Stimulated activated CD8-positive, alpha-beta memory T cell treated with anti-CD3 and anti-CD28 coated beads, Interleukin-7, amount 100 ng/mL, for 48 hours (primary cell): ENCODE measurements at regions not wholly inside any gene's neighbourhood (a gene's known extent, or its start where the extent isn't known, plus 50 kb on each side); places are given as distances from the start of the nearest gene placed in this dataset.

ENCODE experiments used
- DNase-seq, 2 donors: peaks; one replicate each; pipeline ENCODE4 v3.0.0-alpha.2; 2020; ENCODE audit warnings: low read depth in 1 of 2; ENCODE audit errors: extremely low read depth in 1 of 2

DNA sequence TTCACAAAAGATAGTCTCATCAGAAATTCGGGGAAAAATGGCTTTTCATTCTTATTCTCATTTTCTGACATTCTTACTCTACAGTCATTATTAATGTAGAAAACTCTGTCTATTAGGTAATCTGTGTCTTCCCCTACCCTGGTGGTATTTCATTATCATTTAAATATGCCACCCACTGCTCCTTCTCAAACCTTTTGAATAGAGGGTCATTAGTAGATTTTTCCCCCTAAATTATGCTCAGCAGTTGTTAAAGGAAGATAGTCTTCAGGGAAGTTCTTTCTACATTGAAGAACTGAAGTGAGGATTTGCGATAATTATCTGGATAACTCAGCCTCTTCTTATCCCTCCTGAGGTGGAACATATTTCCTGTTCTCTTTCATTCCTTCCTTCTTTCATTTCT is 989.5 kb upstream of the RBFOX1 start:
- DNase-seq, result no peak

GRCh38 chr16:6341981-6342380 is 990.7 kb upstream of the RBFOX1 start:
- DNase-seq, result no peak

DNA sequence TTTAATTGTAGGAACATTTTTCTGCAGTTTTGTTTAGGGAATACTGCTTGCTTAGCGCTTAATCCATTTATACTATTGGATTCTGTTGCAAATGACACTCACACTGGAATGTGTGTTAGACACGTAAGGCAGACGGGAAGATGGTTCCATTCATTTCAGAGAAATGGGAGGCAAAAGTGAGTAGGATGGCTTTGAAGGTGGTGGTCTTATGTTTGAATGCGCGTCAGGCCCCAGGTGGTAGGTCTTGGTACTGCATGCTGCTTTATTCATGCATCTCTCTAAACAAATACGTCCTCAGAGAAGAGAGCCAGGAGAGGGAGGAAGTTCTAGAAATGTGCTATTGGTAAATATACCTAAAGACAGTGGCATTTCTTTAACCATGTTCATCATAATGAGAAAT is 997.6 kb upstream of the RBFOX1 start:
- no peak for DNase-seq

- DNase-seq, result no peak
Measured at GRCh38 chr16:6331770-6332169, 1000.9 kb upstream of the RBFOX1 start.

DNA sequence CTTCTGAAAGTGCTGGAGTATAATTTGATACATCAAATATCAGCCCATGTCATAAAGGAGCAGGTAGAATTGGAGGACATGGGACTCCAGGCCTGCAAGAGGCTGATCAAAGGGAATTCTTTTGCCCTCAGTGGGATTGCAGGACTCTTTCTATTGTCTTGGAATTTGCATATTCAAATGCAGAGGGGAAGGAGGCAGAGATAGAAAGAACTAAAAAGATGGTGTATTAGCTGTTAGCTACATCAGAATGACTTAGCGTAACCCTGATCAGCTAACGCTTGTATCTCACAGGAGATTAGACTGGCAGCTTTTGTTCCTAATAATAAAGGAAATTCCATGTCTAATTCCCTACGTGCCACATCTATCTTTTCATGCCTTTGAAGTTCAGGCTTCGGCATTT is 1014.7 kb upstream of the RBFOX1 start:
- no peak for DNase-seq

- no peak for DNase-seq
Measured at GRCh38 chr16:6309271-6309670, 1023.4 kb upstream of the RBFOX1 start.

- DNase-seq, result no peak
Measured at GRCh38 chr16:6308176-6308575, 1024.5 kb upstream of the RBFOX1 start.

DNA sequence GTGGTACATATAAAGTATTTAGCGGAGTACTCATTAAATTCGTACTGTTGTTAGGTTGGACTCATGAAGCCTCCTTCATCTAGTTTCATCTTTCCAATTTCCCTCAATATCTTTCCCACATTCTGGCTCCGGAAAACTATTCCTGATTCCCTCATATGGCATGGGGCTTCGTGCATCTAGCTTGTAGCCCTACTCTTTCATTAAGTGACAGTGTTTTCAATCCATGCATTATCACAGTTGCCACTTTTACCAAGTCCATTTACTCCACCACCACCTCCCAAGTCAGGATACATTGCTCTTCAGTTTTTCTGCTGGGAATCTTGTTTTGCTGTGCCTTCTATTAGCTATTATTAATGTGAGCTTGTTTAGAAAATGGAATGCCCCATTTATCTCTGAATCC is 1032.1 kb upstream of the RBFOX1 start:
- no peak for DNase-seq

DNA sequence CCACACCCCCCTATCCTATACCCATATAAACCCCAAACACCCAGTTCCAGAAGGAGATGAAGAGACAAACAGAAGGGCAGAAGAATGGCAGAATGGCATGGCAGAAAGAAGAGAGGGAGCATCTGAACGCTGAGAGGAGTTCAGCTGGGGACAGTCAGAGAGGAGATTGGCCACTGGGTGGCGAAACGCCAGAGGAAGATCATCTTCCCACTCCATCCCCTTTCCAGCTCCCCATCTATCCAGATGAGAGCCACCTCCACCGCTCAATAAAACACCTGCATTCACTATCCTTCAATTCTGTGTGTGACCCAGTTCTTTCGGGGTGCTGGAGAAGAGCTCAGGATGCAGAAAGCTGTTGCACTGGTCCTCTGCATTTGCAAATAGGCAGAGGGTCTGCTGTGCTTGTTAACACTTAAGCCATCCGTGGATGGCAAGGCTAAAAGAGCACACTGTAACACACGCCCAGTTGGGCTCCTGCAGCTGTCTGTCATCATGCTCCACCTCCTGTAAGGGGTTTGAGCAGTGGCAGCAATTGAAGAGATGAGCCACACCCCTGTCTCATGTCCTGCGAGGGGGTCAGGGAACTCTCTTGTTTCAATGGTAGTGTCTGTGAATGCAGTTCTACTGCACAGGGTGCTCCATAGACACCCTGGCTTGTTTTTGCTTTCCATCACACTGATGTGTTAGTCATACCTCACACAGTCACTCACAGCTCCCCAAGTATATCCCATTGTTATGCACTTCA is 1034.8 kb upstream of the RBFOX1 start:
- DNase-seq, result no peak

GRCh38 chr16:6286176-6286575 is 1046.5 kb upstream of the RBFOX1 start:
- DNase-seq, result no peak

- no peak for DNase-seq
Measured at GRCh38 chr16:6284731-6285130, 1047.9 kb upstream of the RBFOX1 start.

DNA sequence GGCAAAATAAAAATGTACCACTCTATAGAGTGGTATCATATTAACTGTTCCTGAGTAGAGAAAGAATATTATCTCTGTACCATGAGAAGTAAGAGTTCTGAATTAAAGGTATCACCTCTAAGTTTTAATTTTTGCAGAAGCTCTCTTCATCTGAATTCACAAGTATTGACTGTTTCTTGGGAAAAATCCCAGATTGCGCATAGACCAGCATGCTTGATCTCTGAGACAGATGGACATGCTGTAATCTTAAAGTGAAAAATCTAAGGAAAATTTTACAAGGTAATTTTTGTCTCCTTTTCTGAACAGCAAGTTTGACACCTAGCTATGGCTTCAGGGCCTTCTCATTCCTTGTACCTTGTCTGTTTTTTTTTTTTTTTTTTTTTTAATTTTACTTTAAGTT is 1050.7 kb upstream of the RBFOX1 start:
- no peak for DNase-seq

- no peak for DNase-seq
Measured at GRCh38 chr16:6281274-6281673, 1051.4 kb upstream of the RBFOX1 start.

GRCh38 chr16:6280055-6280454 is 1052.6 kb upstream of the RBFOX1 start:
- DNase-seq, result no peak

- DNase-seq, result no peak
Measured at GRCh38 chr16:6279286-6279685, 1053.4 kb upstream of the RBFOX1 start.

- DNase-seq, result no peak
Measured at GRCh38 chr16:6274351-6274750, 1058.3 kb upstream of the RBFOX1 start.

DNA sequence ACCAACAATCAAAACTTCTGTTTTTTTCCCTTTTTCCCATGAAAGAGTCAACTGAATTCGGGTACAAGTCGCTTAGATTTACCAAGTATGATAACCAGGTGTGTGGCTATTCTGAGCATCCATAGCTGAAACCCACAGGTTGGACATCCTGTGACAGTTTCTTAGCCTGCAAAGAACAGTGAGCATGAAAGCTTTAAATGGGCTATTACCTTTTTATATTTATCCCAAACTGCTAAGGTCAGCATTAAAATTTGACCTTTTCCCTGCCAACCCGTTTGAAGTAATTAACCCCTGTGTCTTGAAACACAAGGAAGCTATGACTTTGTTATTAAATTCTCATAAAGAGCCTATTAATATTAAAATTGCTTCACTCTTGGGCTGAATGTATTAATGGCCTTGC is 1065.0 kb upstream of the RBFOX1 start:
- no peak for DNase-seq

DNA sequence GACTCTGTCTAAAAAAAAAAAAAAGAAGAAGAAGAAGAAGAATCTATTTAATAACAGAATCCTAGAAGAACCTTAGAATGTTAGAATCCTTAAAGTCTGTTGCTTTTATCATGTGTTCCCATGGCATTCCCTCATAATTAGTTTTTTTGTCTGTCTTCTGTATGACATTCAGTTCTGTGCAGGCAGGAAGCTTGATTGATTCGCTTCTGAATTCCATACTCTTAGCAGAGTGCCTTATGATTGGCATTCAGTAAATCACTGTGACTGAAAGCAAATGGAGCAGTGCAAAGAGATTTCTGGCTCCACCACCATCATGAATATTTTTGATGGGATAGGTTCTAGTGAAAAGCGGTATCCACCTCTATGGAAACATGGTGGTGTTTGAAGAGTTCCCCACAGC is 1065.9 kb upstream of the RBFOX1 start:
- DNase-seq, result no peak

- DNase-seq, result no peak
Measured at GRCh38 chr16:6265968-6266367, 1066.7 kb upstream of the RBFOX1 start.

GRCh38 chr16:6258056-6258455 is 1074.6 kb upstream of the RBFOX1 start:
- no peak for DNase-seq

GRCh38 chr16:6252541-6252940 is 1080.1 kb upstream of the RBFOX1 start:
- no peak for DNase-seq

- DNase-seq, result no peak
Measured at GRCh38 chr16:6250511-6250910, 1082.1 kb upstream of the RBFOX1 start.

GRCh38 chr16:6249863-6250262 is 1082.8 kb upstream of the RBFOX1 start:
- DNase-seq, result no peak
